Trophoblast cell (in vitro differentiated cells and primary cell): ENCODE measurements at regions not wholly inside any gene's neighbourhood (a gene's known extent, or its start where the extent isn't known, plus 50 kb on each side); places are given as distances from the start of the nearest gene placed in this dataset.
"Not testable (repeated sequence)": the region's sequence is repeated elsewhere in the genome, so short reads cannot be mapped to it uniquely, and the experiment has no call there.

Experiments
- DNase-seq, 2 donors: peaks; one replicate each; pipeline ENCODE4 v3.0.0-alpha.2; 2016
- H2AFZ ChIP-seq: 2 replicates; pipeline ENCODE4 v1.6.1; 2013; ENCODE audit warnings: low read length, moderate library complexity, mild to moderate bottlenecking; ENCODE audit not compliant: insufficient read depth, poor library complexity
- H2AK5ac ChIP-seq: 2 replicates; pipeline ENCODE4 v1.6.1; 2013; ENCODE audit warnings: mild to moderate bottlenecking, low read length
- H2BK120ac ChIP-seq: 2 replicates; pipeline ENCODE4 v1.6.1; 2013; ENCODE audit warnings: low read length, mild to moderate bottlenecking, moderate library complexity; ENCODE audit not compliant: insufficient read depth, poor library complexity
- H2BK12ac ChIP-seq: 2 replicates; pipeline ENCODE4 v1.6.1; 2013; ENCODE audit warnings: mild to moderate bottlenecking, low read length, moderate library complexity
- H2BK5ac ChIP-seq: 2 replicates; pipeline ENCODE4 v1.6.1; 2013; ENCODE audit warnings: low read length, low read depth, moderate library complexity, mild to moderate bottlenecking; ENCODE audit not compliant: poor library complexity
- H3K14ac ChIP-seq: 2 replicates; pipeline ENCODE4 v1.6.1; 2013; ENCODE audit warnings: mild to moderate bottlenecking, low read length
- H3K18ac ChIP-seq: 2 replicates; pipeline ENCODE4 v1.6.1; 2013; ENCODE audit warnings: mild to moderate bottlenecking, low read length
- H3K23ac ChIP-seq: 2 replicates; pipeline ENCODE4 v1.6.1; 2013; ENCODE audit warnings: low read length
- H3K27ac ChIP-seq: 2 replicates; pipeline ENCODE4 v1.5.1; 2013; ENCODE audit warnings: low read depth, mild to moderate bottlenecking, inconsistent platforms, low read length, moderate library complexity
- H3K27me3 ChIP-seq: 2 replicates; pipeline ENCODE4 v1.6.1; 2013; ENCODE audit warnings: inconsistent platforms, mild to moderate bottlenecking, low read length, moderate library complexity; ENCODE audit not compliant: insufficient read depth
- H3K36me3 ChIP-seq, 2 experiments: 1 replicate in 1 of 2; 2 replicates in 1 of 2; pipeline ENCODE4 v1.6.1; 2013; ENCODE audit warnings: low read length in 2 of 2, mild to moderate bottlenecking in 2 of 2, moderate library complexity in 1 of 2; ENCODE audit not compliant: insufficient read depth in 2 of 2, control insufficient read depth in 1 of 2
- H3K4ac ChIP-seq: 2 replicates; pipeline ENCODE4 v1.6.1; 2013; ENCODE audit warnings: low read depth, mild to moderate bottlenecking, low read length, moderate library complexity
- H3K4me1 ChIP-seq, 2 experiments: 1 replicate in 1 of 2; 2 replicates in 1 of 2; pipeline ENCODE4 v1.6.1; 2013; ENCODE audit warnings: low read length in 2 of 2, mild to moderate bottlenecking in 2 of 2, moderate library complexity in 1 of 2; ENCODE audit not compliant: insufficient read depth in 2 of 2, control insufficient read depth in 1 of 2
- H3K4me2 ChIP-seq: 2 replicates; pipeline ENCODE4 v1.6.1; 2013; ENCODE audit warnings: inconsistent platforms, mild to moderate bottlenecking, low read length, moderate library complexity
- H3K4me3 ChIP-seq: 2 replicates; pipeline ENCODE4 v1.5.1; 2013; ENCODE audit warnings: mild to moderate bottlenecking, low read depth, low read length, inconsistent platforms
- H3K79me1 ChIP-seq: one replicate; pipeline ENCODE4 v1.6.1; 2013; ENCODE audit warnings: low read length
- H3K79me2 ChIP-seq: 2 replicates; pipeline ENCODE4 v1.6.1; 2013; ENCODE audit warnings: low read length, mild to moderate bottlenecking; ENCODE audit not compliant: control insufficient read depth, insufficient read depth, poor library complexity
- H3K9ac ChIP-seq: 2 replicates; pipeline ENCODE4 v1.6.1; 2013; ENCODE audit warnings: mild to moderate bottlenecking, low read length
- H3K9me3 ChIP-seq: 2 replicates; pipeline ENCODE4 v1.6.1; 2013; ENCODE audit warnings: low read depth, mild to moderate bottlenecking, control low read depth, inconsistent platforms, low read length; ENCODE audit not compliant: insufficient read depth
- H4K12ac ChIP-seq: 2 replicates; pipeline ENCODE4 v1.6.1; 2013; ENCODE audit warnings: low read depth, mild to moderate bottlenecking, low read length, moderate library complexity
- H4K8ac ChIP-seq: 2 replicates; pipeline ENCODE4 v1.6.1; 2013; ENCODE audit warnings: low read depth, mild to moderate bottlenecking, low read length, moderate library complexity
- H4K91ac ChIP-seq: one replicate; pipeline ENCODE4 v1.6.1; 2013; ENCODE audit warnings: low read depth, mild to moderate bottlenecking, low read length, moderate library complexity
- WGBS: extraction: QIAGEN DNeasy Blood & Tissue Kit; methylation state at CpG from one replicate; pipeline ENCODE4 v1.1.7; 2013; ENCODE audit warnings: missing lambda C conversion rate; ENCODE audit not compliant: insufficient read length, insufficient coverage; ENCODE audit errors: extremely low coverage; 5-methylcytosine and 5-hydroxymethylcytosine counted together

DNA sequence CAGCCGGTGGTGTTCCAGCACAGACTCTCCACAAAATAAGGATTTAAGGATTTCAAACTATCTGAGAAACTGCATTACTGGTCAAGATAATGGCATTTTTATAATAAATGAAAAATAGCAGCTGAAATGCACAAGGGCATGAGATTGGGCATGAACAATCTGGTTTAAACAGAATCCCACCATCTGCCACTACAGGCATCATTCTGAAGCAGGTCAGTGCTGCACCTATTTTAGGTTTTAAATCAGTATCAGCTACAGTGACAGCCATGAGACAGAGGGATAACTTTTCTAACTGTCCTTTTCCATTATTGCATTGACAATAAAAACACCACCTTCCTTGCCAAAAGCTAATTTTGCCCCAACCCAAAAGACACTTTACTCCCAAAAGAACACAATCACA is 186.8 kb downstream of the ETV1 start:
- no peak overlapping the region for H4K91ac ChIP-seq
- H4K12ac ChIP-seq = no peak overlapping the region
- H3K14ac ChIP-seq = no peak overlapping the region
- no peak overlapping the region for H3K4me3 ChIP-seq
- DNase-seq = no peak
- no peak overlapping the region for H2AFZ ChIP-seq
- no peak overlapping the region for H2AK5ac ChIP-seq
- no peaks in the 10 kb centered on the region for H3K4me1 ChIP-seq
- no peak overlapping the region for H2BK5ac ChIP-seq
- no peak overlapping the region for H3K4me2 ChIP-seq
- H3K36me3 ChIP-seq = no peaks in the 10 kb centered on the region
- no peak overlapping the region for H3K4ac ChIP-seq
- no peaks in the 10 kb centered on the region for H3K79me2 ChIP-seq
- H3K18ac ChIP-seq = no peak overlapping the region
- H2BK12ac ChIP-seq = no peak overlapping the region
- no CpG with 5 or more reads among the region's 1 CpG for WGBS
- no peak overlapping the region for H4K8ac ChIP-seq
- no peak overlapping the region for H3K9ac ChIP-seq
- H3K9me3 ChIP-seq = no peaks in the 10 kb centered on the region
- no peak overlapping the region for H3K23ac ChIP-seq
- no peaks in the 10 kb centered on the region for H3K79me1 ChIP-seq
- H3K27ac ChIP-seq = no peak overlapping the region
- no peaks in the 10 kb centered on the region for H3K27me3 ChIP-seq
- H2BK120ac ChIP-seq = no peak overlapping the region

DNA sequence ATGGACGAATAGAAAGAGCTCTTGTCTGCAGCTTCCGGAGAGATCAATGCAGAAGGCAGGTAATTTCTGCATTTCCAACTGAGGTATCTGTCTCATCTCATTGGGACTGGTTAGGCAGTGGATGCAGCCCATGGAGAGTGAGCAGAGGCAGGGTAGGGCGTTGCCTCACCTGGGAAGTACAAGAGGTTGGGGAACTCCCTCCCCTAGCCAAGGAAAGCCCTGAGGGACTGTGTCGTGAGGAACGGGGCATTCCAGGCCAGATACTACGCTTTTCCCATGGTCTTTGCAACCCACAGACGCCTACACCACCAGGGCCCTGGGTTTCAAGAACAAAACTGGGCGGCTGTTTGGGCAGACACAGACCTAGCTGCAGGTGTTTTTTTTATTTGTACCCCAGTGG is 186.3 kb downstream of the ETV1 start:
- Histone ChIP-seq H2AFZ (no peak overlapping the region), H3K4ac (no peak overlapping the region), H3K4me1 (no peaks in the 10 kb centered on the region), H3K4me2 (no peak overlapping the region), H3K27ac (no peak overlapping the region), H3K23ac (no peak overlapping the region), H3K9me3 (no peaks in the 10 kb centered on the region), H3K79me2 (no peaks in the 10 kb centered on the region), H4K8ac (no peak overlapping the region), H3K79me1 (no peaks in the 10 kb centered on the region), H2BK120ac (no peak overlapping the region), H3K18ac (no peak overlapping the region), H3K27me3 (no peaks in the 10 kb centered on the region), H3K14ac (no peak overlapping the region), H4K91ac (no peak overlapping the region), H4K12ac (no peak overlapping the region), H2BK12ac (no peak overlapping the region), H3K4me3 (no peak overlapping the region), H2BK5ac (no peak overlapping the region), H3K9ac (no peak overlapping the region), H2AK5ac (no peak overlapping the region), H3K36me3 (no peaks in the 10 kb centered on the region)
- WGBS = no CpG with 5 or more reads among the region's 8 CpGs
- DNase-seq = no peak

DNA sequence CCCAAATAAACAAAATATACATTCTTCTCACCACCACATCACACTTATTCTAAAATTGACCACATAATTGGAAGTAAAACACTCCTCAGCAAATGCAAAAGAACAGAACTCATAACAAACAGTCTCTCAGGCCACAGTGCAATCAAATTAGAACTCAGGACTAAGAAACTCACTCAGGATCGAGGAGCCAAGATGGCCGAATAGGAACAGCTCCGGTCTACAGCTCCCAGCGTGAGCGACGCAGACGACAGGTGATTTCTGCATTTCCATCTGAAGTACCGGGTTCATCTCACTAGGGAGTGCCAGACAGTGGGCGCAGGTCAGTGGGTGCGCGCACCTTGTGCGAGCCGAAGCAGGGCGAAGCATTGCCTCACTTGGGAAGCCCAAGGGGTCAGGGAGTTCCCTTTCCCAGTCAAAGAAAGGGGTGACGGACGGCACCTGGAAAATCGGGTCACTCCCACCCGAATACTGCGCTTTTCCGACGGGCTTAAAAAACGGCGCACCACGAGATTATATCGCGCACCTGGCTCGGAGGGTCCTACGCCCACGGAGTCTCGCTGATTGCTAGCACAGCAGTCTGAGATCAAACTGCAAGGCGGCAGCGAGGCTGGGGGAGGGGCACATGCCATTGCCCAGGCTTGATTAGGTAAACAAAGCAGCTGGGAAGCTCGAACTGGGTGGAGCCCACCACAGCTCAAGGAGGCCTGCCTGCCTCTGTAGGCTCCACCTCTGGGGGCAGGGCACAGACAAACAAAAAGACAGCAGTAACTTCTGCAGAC is 183.2 kb downstream of the ETV1 start:
- not testable (repeated sequence) for H3K36me3 ChIP-seq, DNase-seq, H3K27ac ChIP-seq, H3K4me2 ChIP-seq, H3K4me3 ChIP-seq, H2BK120ac ChIP-seq, H3K27me3 ChIP-seq, H3K18ac ChIP-seq, H3K14ac ChIP-seq, H2AK5ac ChIP-seq, H4K12ac ChIP-seq, H2BK12ac ChIP-seq, H3K23ac ChIP-seq, H2AFZ ChIP-seq, H3K4me1 ChIP-seq, H4K91ac ChIP-seq, H3K79me1 ChIP-seq, H3K4ac ChIP-seq, H3K79me2 ChIP-seq, H2BK5ac ChIP-seq, H4K8ac ChIP-seq, H3K9me3 ChIP-seq, H3K9ac ChIP-seq
- WGBS = no CpG with 5 or more reads among the region's 33 CpGs

DNA sequence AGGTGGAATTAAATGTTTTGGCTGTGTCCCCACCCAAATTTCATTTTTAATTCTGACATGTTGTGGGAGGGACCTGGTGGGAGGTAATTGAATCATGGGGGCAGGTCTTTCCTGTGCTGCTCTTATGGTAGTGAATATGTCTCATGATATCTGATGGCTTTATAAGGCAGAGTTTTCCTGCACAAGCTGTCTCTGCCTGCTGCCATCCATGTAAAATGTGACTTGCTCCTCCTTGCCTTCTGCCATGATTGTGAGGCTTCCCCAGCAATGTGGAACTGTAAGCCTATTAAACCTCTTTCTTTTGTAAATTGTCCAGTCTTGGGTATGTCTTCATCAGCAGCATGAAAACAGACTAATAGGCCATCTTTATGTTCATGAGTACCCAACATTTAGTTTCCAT is 172.2 kb downstream of the ETV1 start:
- H3K4me2 ChIP-seq, H3K4me3 ChIP-seq, H3K4me1 ChIP-seq, H3K18ac ChIP-seq, H2BK12ac ChIP-seq, H3K4ac ChIP-seq, H2AFZ ChIP-seq, H4K8ac ChIP-seq, H4K91ac ChIP-seq, H3K23ac ChIP-seq, H3K79me1 ChIP-seq, H3K9ac ChIP-seq, DNase-seq, H3K27ac ChIP-seq, H3K9me3 ChIP-seq, H2AK5ac ChIP-seq, H3K79me2 ChIP-seq, H2BK120ac ChIP-seq, H3K27me3 ChIP-seq, H2BK5ac ChIP-seq, H4K12ac ChIP-seq, H3K14ac ChIP-seq, H3K36me3 ChIP-seq: not testable (repeated sequence)
